ENCODE measurements at regions not wholly inside any gene's neighbourhood (a gene's known extent, or its start where the extent isn't known, plus 50 kb on each side); places are given as distances from the start of the nearest gene placed in this dataset.

DNA sequence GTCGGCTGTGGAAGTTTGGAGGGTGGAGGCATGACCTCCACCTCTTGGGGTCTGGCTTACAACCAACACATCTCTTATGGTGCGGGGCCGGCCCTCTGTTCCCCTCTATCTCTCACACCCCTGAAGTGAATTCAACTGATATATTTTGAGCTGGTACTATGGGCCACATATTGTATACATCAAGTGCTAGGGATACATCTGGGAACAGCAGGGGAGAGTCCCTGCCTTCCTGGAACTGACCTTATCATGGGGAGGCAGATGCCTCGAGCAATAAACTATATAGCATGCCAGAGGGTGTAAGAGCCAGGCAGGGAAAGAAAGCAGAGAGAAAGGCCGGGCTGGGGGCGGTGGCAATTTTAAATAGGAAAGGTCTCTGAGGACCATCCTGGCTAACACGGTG is 60.4 kb upstream of the TRPM1 start:
- H3K4me3 ChIP-seq (ENCODE audit: low read depth, low read length): no peak overlapping the region
- H3K9me3 ChIP-seq (ENCODE audit: severe bottlenecking): no peaks in the 10 kb centered on the region
- H3K27ac ChIP-seq: no peak overlapping the region
- no peaks in the 10 kb centered on the region for H3K27me3 ChIP-seq (ENCODE audit: insufficient read depth, low read depth, severe bottlenecking)
- TF ChIP-seq, protein P1, sequence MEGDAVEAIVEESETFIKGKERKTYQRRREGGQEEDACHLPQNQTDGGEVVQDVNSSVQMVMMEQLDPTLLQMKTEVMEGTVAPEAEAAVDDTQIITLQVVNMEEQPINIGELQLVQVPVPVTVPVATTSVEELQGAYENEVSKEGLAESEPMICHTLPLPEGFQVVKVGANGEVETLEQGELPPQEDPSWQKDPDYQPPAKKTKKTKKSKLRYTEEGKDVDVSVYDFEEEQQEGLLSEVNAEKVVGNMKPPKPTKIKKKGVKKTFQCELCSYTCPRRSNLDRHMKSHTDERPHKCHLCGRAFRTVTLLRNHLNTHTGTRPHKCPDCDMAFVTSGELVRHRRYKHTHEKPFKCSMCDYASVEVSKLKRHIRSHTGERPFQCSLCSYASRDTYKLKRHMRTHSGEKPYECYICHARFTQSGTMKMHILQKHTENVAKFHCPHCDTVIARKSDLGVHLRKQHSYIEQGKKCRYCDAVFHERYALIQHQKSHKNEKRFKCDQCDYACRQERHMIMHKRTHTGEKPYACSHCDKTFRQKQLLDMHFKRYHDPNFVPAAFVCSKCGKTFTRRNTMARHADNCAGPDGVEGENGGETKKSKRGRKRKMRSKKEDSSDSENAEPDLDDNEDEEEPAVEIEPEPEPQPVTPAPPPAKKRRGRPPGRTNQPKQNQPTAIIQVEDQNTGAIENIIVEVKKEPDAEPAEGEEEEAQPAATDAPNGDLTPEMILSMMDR (IDR thresholded peaks at IDR 0.05; ENCODE audit: low read depth, low read length): no peak
- H3K36me3 ChIP-seq: no peaks in the 10 kb centered on the region
- DNase-seq: no peak

DNA sequence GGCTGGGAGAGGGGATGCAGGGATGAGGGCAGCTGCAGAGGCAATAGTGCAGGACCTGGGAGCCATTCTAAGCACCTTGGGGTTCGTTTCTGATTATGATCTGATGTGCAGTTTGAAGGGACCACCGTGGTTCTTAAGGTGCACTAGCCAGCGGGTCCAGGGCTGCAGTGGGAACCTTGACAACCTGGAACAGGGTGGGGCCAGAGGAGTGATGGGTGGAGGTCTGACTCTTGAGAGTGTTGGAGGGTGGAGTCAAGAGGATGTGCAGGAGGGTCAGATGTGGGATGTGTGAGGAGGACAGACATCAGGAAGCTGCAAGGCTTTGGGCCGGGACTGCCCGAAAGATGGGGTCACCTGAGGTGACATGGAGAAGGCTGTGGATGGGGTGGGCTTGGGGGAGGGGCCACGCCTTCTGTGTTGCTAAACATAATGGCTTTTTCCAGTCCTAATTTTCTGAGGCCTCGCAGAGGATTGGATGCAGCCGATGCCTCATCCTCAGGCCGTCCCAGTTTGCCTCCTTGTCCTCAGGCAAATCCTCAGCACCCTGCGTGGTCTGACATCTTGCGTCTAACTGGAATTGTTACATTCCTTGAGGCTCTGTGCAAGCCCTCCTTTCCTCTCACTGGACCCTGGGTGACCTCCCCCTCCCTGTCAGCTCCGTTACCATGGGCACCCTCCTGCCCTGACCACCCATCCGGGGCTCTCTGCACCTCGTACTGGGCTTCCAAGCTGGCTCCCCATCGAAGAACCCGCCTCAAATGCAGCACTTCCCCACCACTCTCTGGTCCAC is 61.4 kb upstream of the TRPM1 start:
- no peak overlapping the region for H3K27ac ChIP-seq
- no peaks in the 10 kb centered on the region for H3K9me3 ChIP-seq (ENCODE audit: severe bottlenecking)
- no peak overlapping the region for H3K4me3 ChIP-seq (ENCODE audit: low read depth, low read length)
- no peaks in the 10 kb centered on the region for H3K27me3 ChIP-seq (ENCODE audit: insufficient read depth, low read depth, severe bottlenecking)
- no peaks in the 10 kb centered on the region for H3K36me3 ChIP-seq
- TF ChIP-seq, protein P1 (IDR thresholded peaks at IDR 0.05; ENCODE audit: low read depth, low read length): no peak
- no peak for DNase-seq

DNA sequence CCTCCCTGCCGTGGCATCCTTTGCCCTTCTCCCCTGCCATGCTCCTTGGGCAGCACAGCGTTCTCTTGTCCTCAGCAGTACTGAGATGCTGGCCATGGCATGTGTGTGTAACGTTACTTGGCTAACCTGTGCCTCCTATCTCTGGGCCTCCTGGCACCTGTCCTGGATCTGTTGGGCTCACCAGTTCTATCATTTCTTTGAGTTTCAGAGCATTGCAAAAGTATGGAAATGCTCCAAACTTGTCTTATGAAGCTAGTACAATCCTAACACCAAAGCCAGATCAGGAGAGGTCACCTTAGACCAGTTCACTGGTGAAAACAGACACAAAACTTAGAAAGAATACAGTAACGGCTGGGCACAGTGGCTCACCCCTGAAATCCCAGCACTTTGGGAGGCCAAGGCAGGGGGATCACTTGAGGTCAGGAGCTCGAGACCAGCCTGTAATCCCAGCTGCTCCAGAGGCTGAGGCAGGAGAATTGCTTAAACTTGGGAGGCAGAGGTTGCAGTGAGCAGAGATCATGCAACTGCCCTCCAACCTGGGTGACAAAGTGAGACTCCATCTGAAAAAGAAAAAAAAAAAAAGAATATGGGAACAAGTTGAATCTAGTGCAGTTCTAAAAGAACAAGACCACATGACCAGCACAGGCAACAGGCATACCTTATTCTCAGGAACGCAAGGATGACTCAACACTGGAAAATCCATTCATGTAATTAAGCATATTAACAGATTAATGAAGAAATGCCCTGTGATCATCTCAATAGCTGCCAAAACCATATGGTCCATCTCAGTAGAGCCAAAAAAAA is 62.4 kb upstream of the TRPM1 start:
- no peaks in the 10 kb centered on the region for H3K27me3 ChIP-seq (ENCODE audit: insufficient read depth, low read depth, severe bottlenecking)
- no peaks in the 10 kb centered on the region for H3K36me3 ChIP-seq

DNA sequence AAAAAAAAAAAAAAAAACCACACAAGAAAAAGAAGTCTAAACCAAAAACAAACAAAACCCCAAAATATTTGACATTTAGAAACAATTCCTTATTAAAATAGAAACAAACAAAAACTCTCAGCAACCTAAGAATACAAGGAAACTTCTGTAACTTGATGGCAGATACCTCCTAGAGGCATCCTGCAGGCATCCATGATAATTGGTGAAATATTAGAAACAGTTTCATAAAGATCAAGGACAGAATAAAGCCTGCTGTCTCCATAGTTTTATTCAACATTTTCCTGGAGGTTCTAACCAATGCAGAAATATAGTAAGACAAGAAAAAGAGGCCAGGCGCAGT is 63.0 kb upstream of the TRPM1 start:
- Histone ChIP-seq H3K36me3 (no peaks in the 10 kb centered on the region), H3K4me3 (ENCODE audit: low read depth, low read length) (no peak overlapping the region), H3K9me3 (ENCODE audit: severe bottlenecking) (no peaks in the 10 kb centered on the region), H3K27me3 (ENCODE audit: insufficient read depth, low read depth, severe bottlenecking) (no peaks in the 10 kb centered on the region), H3K27ac (no peak overlapping the region)
- TF ChIP-seq, protein P1 (IDR thresholded peaks at IDR 0.05; ENCODE audit: low read depth, low read length): no peak
- no peak for DNase-seq

More for the DNA sequence above, 62.4 kb upstream of the TRPM1 start:
- H3K4me3 ChIP-seq (ENCODE audit: low read depth, low read length): no peak overlapping the region
- H3K27ac ChIP-seq: no peak overlapping the region
- DNase-seq: no peak
- TF ChIP-seq, protein P1 (IDR thresholded peaks at IDR 0.05; ENCODE audit: low read depth, low read length): no peak
- H3K9me3 ChIP-seq (ENCODE audit: severe bottlenecking): no peaks in the 10 kb centered on the region

DNA sequence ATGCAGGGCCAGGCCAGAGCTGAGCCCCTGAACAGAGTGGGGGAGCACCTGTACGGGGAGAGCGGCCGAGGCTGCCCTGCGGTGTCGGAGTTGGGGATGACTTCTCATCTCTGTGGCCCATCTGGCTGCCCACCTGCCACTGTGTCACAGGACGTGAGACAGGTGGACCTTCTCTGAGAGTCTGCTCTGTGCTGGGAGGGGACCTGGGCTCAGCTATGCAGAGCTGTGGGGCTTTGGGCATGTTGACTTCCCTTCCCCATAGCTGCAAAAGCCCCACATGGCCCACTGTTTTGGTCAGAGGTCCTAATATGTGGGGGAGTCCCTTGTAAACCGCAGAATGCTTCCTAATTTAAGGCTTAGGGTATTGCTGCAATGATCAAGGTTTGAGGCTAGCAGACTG is 68.0 kb upstream of the TRPM1 start:
- no peaks in the 10 kb centered on the region for H3K9me3 ChIP-seq (ENCODE audit: severe bottlenecking)
- no peaks in the 10 kb centered on the region for H3K36me3 ChIP-seq
- no peak overlapping the region for H3K4me3 ChIP-seq (ENCODE audit: low read depth, low read length)
- no peaks in the 10 kb centered on the region for H3K27me3 ChIP-seq (ENCODE audit: insufficient read depth, low read depth, severe bottlenecking)
- no peak overlapping the region for H3K27ac ChIP-seq
- TF ChIP-seq, protein P1 (IDR thresholded peaks at IDR 0.05; ENCODE audit: low read depth, low read length): no peak
- DNase-seq: no peak

Data from WERI-Rb-1 (cell line).